HEK293 (cell line): ENCODE measurements at regions not wholly inside any gene's neighbourhood (a gene's known extent, or its start where the extent isn't known, plus 50 kb on each side); places are given as distances from the start of the nearest gene placed in this dataset.

Source experiments
- CTCF ChIA-PET: fragments of 350-600 bp; formaldehyde crosslinking; extraction: SDS; loops from one replicate; lab custom pipeline; 2021; ENCODE audit warnings: antibody characterized with exemption; lab: Yijun Ruan, JAX
- POLR2A ChIA-PET: fragments of 300-600 bp; formaldehyde crosslinking; extraction: SDS; loops from one replicate; lab custom pipeline; 2020; ENCODE audit warnings: antibody characterized with exemption, inconsistent platforms; lab: Yijun Ruan, JAX
- H3K27ac ChIP-seq: fragments of 200-500 bp; sonication (Bioruptor generic); 2 replicates; pipeline ENCODE4 v1.5.1; 2014; ENCODE audit warnings: low read depth, low read length, control low read depth, inconsistent platforms; ENCODE audit errors: extremely low read depth
- H3K36me3 ChIP-seq, 2 experiments: fragments of 200-500 bp in 1 of 2; sonication (Bioruptor generic) in 1 of 2; 1 replicate in 1 of 2; 2 replicates in 1 of 2; pipeline ENCODE4 v1.5.1; 2014 to 2017; ENCODE audit warnings: inconsistent platforms in 2 of 2, low read length in 2 of 2; ENCODE audit not compliant: control insufficient read depth in 2 of 2, insufficient read depth in 1 of 2
- H3K4me1 ChIP-seq: fragments of 200-500 bp; sonication (Bioruptor generic); 2 replicates; pipeline ENCODE4 v1.5.1; 2014; ENCODE audit warnings: mild to moderate bottlenecking, low read length, inconsistent platforms; ENCODE audit not compliant: control insufficient read depth, insufficient read depth
- H3K4me3 ChIP-seq: 2 replicates; pipeline ENCODE4 v1.5.1; 2011; ENCODE audit warnings: low read depth, mild to moderate bottlenecking, control low read depth, low read length, moderate library complexity
- H3K9me3 ChIP-seq: fragments of 200-500 bp; sonication (Bioruptor generic); 2 replicates; pipeline ENCODE4 v1.5.1; 2014; ENCODE audit warnings: low read depth, low read length, inconsistent platforms; ENCODE audit not compliant: control insufficient read depth, insufficient read depth
- ATF2 ChIP-seq: fragments of 450-650 bp; formaldehyde crosslinking; IDR thresholded peaks from 2 replicates; pipeline ENCODE4 v1.5.1; 2016; ENCODE audit warnings: missing biosample characterization, missing genetic modification characterization, low read depth
- FEZF1 ChIP-seq: fragments of 450-650 bp; formaldehyde crosslinking; IDR thresholded peaks from 2 replicates; pipeline ENCODE4 v1.5.1; 2016; ENCODE audit warnings: missing biosample characterization, missing genetic modification characterization
- GLI4 ChIP-seq: fragments of 450-650 bp; formaldehyde crosslinking; IDR thresholded peaks from 2 replicates; pipeline ENCODE4 v1.5.1; 2016; ENCODE audit warnings: missing biosample characterization, missing genetic modification characterization
- HOXA7 ChIP-seq: sonication (generic); formaldehyde crosslinking; IDR thresholded peaks from 2 replicates; pipeline ENCODE4 v1.8.1; 2022; ENCODE audit warnings: missing genetic modification reagents, borderline replicate concordance
- IKZF3 ChIP-seq: fragments of 450-650 bp; IDR thresholded peaks from 2 replicates; pipeline ENCODE4 v1.5.0; 2018; ENCODE audit warnings: missing biosample characterization, mild to moderate bottlenecking, missing genetic modification characterization, moderate library complexity
- KLF7 ChIP-seq: fragments of 450-650 bp; formaldehyde crosslinking; IDR thresholded peaks from 2 replicates; pipeline ENCODE4 v1.5.1; 2016; ENCODE audit warnings: missing biosample characterization, missing genetic modification characterization, borderline replicate concordance
- MEIS1 ChIP-seq: sonication (generic); formaldehyde crosslinking; IDR thresholded peaks from 2 replicates; pipeline ENCODE4 v1.8.1; 2022; ENCODE audit warnings: missing genetic modification reagents, mild to moderate bottlenecking, borderline replicate concordance
- SP3 ChIP-seq: fragments of 450-650 bp; formaldehyde crosslinking; IDR thresholded peaks from 2 replicates; pipeline ENCODE4 v1.5.1; 2016; ENCODE audit warnings: missing biosample characterization, missing genetic modification characterization
- WT1 ChIP-seq: fragments of 450-650 bp; formaldehyde crosslinking; IDR thresholded peaks from 2 replicates; pipeline ENCODE4 v1.5.1; 2016; ENCODE audit warnings: missing biosample characterization, missing genetic modification characterization
- ZFP3 ChIP-seq: fragments of 450-650 bp; formaldehyde crosslinking; IDR thresholded peaks from 2 replicates; pipeline ENCODE4 v1.5.1; 2016; ENCODE audit warnings: low read depth, missing biosample characterization, missing genetic modification characterization
- ZNF112 ChIP-seq: fragments of 450-650 bp; formaldehyde crosslinking; IDR thresholded peaks from 2 replicates; pipeline ENCODE4 v1.5.0; 2017; ENCODE audit warnings: missing biosample characterization, missing genetic modification characterization
- ZNF132 ChIP-seq: fragments of 450-650 bp; formaldehyde crosslinking; IDR thresholded peaks from 2 replicates; pipeline ENCODE4 v1.5.1; 2017; ENCODE audit warnings: missing biosample characterization, missing genetic modification characterization, borderline replicate concordance
- ZNF138 ChIP-seq: fragments of 450-650 bp; formaldehyde crosslinking; IDR thresholded peaks from 2 replicates; pipeline ENCODE4 v1.5.1; 2016; ENCODE audit warnings: missing biosample characterization, missing genetic modification characterization, borderline replicate concordance
- ZNF174 ChIP-seq: fragments of 450-650 bp; formaldehyde crosslinking; IDR thresholded peaks from 2 replicates; pipeline ENCODE4 v1.5.0; 2017; ENCODE audit warnings: missing biosample characterization, mild to moderate bottlenecking, missing genetic modification characterization
- ZNF223 ChIP-seq: fragments of 450-650 bp; formaldehyde crosslinking; IDR thresholded peaks from 2 replicates; pipeline ENCODE4 v1.5.1; 2016; ENCODE audit warnings: missing biosample characterization, missing genetic modification characterization
- ZNF341 ChIP-seq: fragments of 450-650 bp; formaldehyde crosslinking; IDR thresholded peaks from 2 replicates; pipeline ENCODE4; 2016; ENCODE audit warnings: low read depth, missing biosample characterization, missing genetic modification characterization
- ZNF391 ChIP-seq: fragments of 450-650 bp; formaldehyde crosslinking; IDR thresholded peaks from 2 replicates; pipeline ENCODE4 v1.5.1; 2016; ENCODE audit warnings: low read depth, missing biosample characterization, missing genetic modification characterization, borderline replicate concordance
- ZNF514 ChIP-seq: fragments of 450-650 bp; formaldehyde crosslinking; IDR thresholded peaks from 2 replicates; pipeline ENCODE4 v1.5.1; 2016; ENCODE audit warnings: missing biosample characterization, missing genetic modification characterization
- ZNF521 ChIP-seq: fragments of 450-650 bp; formaldehyde crosslinking; IDR thresholded peaks from 2 replicates; pipeline ENCODE4 v1.5.1; 2017; ENCODE audit warnings: missing biosample characterization, mild to moderate bottlenecking, missing genetic modification characterization
- ZNF555 ChIP-seq: fragments of 450-650 bp; formaldehyde crosslinking; conservative IDR thresholded peaks from 2 replicates; pipeline ENCODE4 v1.5.1; 2017; ENCODE audit warnings: missing biosample characterization, mild to moderate bottlenecking, missing genetic modification characterization, inconsistent platforms
- ZNF707 ChIP-seq: fragments of 450-650 bp; formaldehyde crosslinking; IDR thresholded peaks from 2 replicates; pipeline ENCODE4 v1.5.1; 2016; ENCODE audit warnings: missing biosample characterization, missing genetic modification characterization
- ZNF776 ChIP-seq: fragments of 450-650 bp; formaldehyde crosslinking; IDR thresholded peaks from 2 replicates; pipeline ENCODE4 v1.5.0; 2017; ENCODE audit warnings: missing biosample characterization, missing genetic modification characterization, borderline replicate concordance
- ZNF843 ChIP-seq: fragments of 450-650 bp; formaldehyde crosslinking; IDR thresholded peaks from 2 replicates; pipeline ENCODE4 v1.5.1; 2016; ENCODE audit warnings: missing biosample characterization, missing genetic modification characterization
- ZSCAN16 ChIP-seq: fragments of 450-650 bp; formaldehyde crosslinking; IDR thresholded peaks from 2 replicates; pipeline ENCODE4 v1.5.1; 2016; ENCODE audit warnings: missing biosample characterization, missing genetic modification characterization
- ZSCAN23 ChIP-seq: fragments of 450-650 bp; formaldehyde crosslinking; IDR thresholded peaks from 2 replicates; pipeline ENCODE4 v1.5.1; 2016; ENCODE audit warnings: missing biosample characterization, missing genetic modification characterization
- TF ChIP-seq, protein P1 (sequence below): fragments of 450-650 bp; formaldehyde crosslinking; IDR thresholded peaks from 2 replicates; pipeline ENCODE4 v1.5.1; 2017; ENCODE audit warnings: missing biosample characterization, missing genetic modification characterization
- TF ChIP-seq, protein P2 (sequence below): fragments of 450-650 bp; formaldehyde crosslinking; IDR thresholded peaks from 2 replicates; pipeline ENCODE4 v1.5.1; 2016; ENCODE audit warnings: missing biosample characterization, missing genetic modification characterization

DNA sequence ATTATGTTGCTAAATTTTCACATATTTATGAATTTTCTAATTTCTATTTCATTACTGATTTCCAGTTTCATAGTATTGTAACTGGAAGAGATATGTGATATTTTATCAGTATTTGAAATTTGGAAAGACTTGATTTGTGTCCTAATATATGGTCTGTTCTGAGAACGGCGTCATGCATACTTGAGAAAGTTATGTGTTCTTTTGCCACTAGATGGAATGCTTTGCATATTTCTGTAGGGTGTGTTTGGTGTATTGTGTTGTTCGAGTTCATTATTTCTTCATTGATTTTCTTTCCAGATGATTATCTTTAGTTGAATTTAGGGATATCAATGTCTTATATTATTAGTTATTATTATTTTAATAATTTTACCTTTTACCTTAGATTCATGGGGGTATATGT is 110.6 kb upstream of the ITM2A start:
- CTCF ChIA-PET: no interaction called here
- no peaks in the 10 kb centered on the region for H3K9me3 ChIP-seq
- H3K4me3 ChIP-seq: no peak overlapping the region
- H3K4me1 ChIP-seq: no peaks in the 10 kb centered on the region
- TF ChIP-seq ZNF521 (tag by site-specific recombination) (no peak), ZNF776 (tag by site-specific recombination) (no peak), GLI4 (tag by site-specific recombination) (no peak), ZNF174 (tag by site-specific recombination) (no peak), ZFP3 (tag by site-specific recombination) (no peak), IKZF3 (tag by site-specific recombination) (no peak), ZNF138 (tag by site-specific recombination) (no peak), ZNF514 (no peak), SP3 (tag by site-specific recombination) (no peak), HOXA7 (no peak), ZNF341 (no peak), ZNF112 (tag by site-specific recombination) (no peak), ZNF132 (tag by site-specific recombination) (no peak), ZNF391 (tag by site-specific recombination) (no peak)
- TF ChIP-seq, protein P1, sequence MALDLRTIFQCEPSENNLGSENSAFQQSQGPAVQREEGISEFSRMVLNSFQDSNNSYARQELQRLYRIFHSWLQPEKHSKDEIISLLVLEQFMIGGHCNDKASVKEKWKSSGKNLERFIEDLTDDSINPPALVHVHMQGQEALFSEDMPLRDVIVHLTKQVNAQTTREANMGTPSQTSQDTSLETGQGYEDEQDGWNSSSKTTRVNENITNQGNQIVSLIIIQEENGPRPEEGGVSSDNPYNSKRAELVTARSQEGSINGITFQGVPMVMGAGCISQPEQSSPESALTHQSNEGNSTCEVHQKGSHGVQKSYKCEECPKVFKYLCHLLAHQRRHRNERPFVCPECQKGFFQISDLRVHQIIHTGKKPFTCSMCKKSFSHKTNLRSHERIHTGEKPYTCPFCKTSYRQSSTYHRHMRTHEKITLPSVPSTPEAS: no peak
- POLR2A ChIA-PET: no interaction called here
- no peaks in the 10 kb centered on the region for H3K36me3 ChIP-seq
- H3K27ac ChIP-seq: no peak overlapping the region

GRCh38 chrX:79466636-79467035 is 99.5 kb upstream of the ITM2A start:
- H3K4me1 ChIP-seq: no peaks in the 10 kb centered on the region
- CTCF ChIA-PET: no interaction called here
- no peak for TF ChIP-seq ATF2 (tag by site-specific recombination)
- TF ChIP-seq FEZF1 (tag by site-specific recombination): no peak
- TF ChIP-seq ZSCAN23 (tag by site-specific recombination): no peak
- TF ChIP-seq MEIS1 (CRISPR knock-in tag): no peak
- TF ChIP-seq, protein P2, sequence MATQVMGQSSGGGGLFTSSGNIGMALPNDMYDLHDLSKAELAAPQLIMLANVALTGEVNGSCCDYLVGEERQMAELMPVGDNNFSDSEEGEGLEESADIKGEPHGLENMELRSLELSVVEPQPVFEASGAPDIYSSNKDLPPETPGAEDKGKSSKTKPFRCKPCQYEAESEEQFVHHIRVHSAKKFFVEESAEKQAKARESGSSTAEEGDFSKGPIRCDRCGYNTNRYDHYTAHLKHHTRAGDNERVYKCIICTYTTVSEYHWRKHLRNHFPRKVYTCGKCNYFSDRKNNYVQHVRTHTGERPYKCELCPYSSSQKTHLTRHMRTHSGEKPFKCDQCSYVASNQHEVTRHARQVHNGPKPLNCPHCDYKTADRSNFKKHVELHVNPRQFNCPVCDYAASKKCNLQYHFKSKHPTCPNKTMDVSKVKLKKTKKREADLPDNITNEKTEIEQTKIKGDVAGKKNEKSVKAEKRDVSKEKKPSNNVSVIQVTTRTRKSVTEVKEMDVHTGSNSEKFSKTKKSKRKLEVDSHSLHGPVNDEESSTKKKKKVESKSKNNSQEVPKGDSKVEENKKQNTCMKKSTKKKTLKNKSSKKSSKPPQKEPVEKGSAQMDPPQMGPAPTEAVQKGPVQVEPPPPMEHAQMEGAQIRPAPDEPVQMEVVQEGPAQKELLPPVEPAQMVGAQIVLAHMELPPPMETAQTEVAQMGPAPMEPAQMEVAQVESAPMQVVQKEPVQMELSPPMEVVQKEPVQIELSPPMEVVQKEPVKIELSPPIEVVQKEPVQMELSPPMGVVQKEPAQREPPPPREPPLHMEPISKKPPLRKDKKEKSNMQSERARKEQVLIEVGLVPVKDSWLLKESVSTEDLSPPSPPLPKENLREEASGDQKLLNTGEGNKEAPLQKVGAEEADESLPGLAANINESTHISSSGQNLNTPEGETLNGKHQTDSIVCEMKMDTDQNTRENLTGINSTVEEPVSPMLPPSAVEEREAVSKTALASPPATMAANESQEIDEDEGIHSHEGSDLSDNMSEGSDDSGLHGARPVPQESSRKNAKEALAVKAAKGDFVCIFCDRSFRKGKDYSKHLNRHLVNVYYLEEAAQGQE (tag by site-specific recombination): no peak
- no peak for TF ChIP-seq ZNF843 (tag by site-specific recombination)
- no peak for TF ChIP-seq ZNF555
- TF ChIP-seq WT1 (tag by site-specific recombination): no peak
- TF ChIP-seq KLF7 (tag by site-specific recombination): no peak
- no peak for TF ChIP-seq ZNF223 (tag by site-specific recombination)
- no peak for TF ChIP-seq ZNF707 (tag by site-specific recombination)
- TF ChIP-seq ZSCAN16: no peak
- TF ChIP-seq, all 188 proteins: peak for 0
- H3K4me3 ChIP-seq: no peak overlapping the region
- H3K36me3 ChIP-seq: no peaks in the 10 kb centered on the region
- POLR2A ChIA-PET: no interaction called here
- peaks cover 2% of the 10 kb centered on the region; the same call in 1 of the 2 replicates for H3K9me3 ChIP-seq
- no peak overlapping the region for H3K27ac ChIP-seq
